Peyer's patch (tissue), 4 donors: ENCODE measurements at regions not wholly inside any gene's neighbourhood (a gene's known extent, or its start where the extent isn't known, plus 50 kb on each side); places are given as distances from the start of the nearest gene placed in this dataset.
"Not testable (repeated sequence)": the region's sequence is repeated elsewhere in the genome, so short reads cannot be mapped to it uniquely, and the experiment has no call there.

Experiments used
- DNase-seq, 3 donors: peaks; one replicate each; pipeline ENCODE4 v3.0.0-alpha.2; 2017 to 2019
- H3K27ac ChIP-seq, 4 donors: fragments of 200-600 bp; sonication (generic); one replicate each; pipeline ENCODE4 v1.5.1; 2016 to 2019
- H3K27me3 ChIP-seq, 2 donors: fragments of 200-600 bp; sonication (generic); one replicate each; pipeline ENCODE4 v1.5.1; 2019
- H3K36me3 ChIP-seq, 3 donors: fragments of 200-600 bp; sonication (generic); one replicate each; pipeline ENCODE4 v1.5.1; 2016 to 2019
- H3K4me1 ChIP-seq, 4 donors: fragments of 200-600 bp; sonication (generic); one replicate each; pipeline ENCODE4 v1.5.1; 2016 to 2019
- H3K4me3 ChIP-seq, 4 donors: fragments of 200-600 bp; sonication (generic); 1 replicate in 3 of 4; 2 replicates in 1 of 4; pipeline ENCODE4 v1.5.1; 2016 to 2019; ENCODE audit warnings: mild to moderate bottlenecking in 1 of 4
- H3K9me3 ChIP-seq, 4 donors: fragments of 200-600 bp; sonication (generic); one replicate each; pipeline ENCODE4 v1.5.1; 2016 to 2019; ENCODE audit warnings: mild to moderate bottlenecking in 1 of 4
- CTCF ChIP-seq, 6 experiments: fragments of 450-650 bp in 4 of 6; fragments of 200-600 bp in 2 of 6; sonication (generic) in 1 of 6; IDR thresholded peaks; one replicate each; pipeline ENCODE4 v1.5.1; 2017 to 2019; ENCODE audit warnings: antibody characterized with exemption in 6 of 6, mild to moderate bottlenecking in 3 of 6, moderate library complexity in 1 of 6
- POLR2A ChIP-seq, 2 donors: fragments of 450-650 bp; IDR thresholded peaks; one replicate each; pipeline ENCODE4 v1.5.1; 2017; ENCODE audit warnings: antibody characterized with exemption in 2 of 2, mild to moderate bottlenecking in 2 of 2, moderate library complexity in 2 of 2

- no peaks in the 10 kb centered on the region for H3K9me3 ChIP-seq
- no peaks in the 10 kb centered on the region for H3K27me3 ChIP-seq
- no peaks in the 10 kb centered on the region for H3K4me1 ChIP-seq
- H3K27ac ChIP-seq = no peak overlapping the region
- H3K4me3 ChIP-seq = no peak overlapping the region
- H3K36me3 ChIP-seq = no peaks in the 10 kb centered on the region
- TF ChIP-seq POLR2A (IDR thresholded peaks at IDR 0.05) = no peak
- no peak for TF ChIP-seq CTCF (IDR thresholded peaks at IDR 0.05)
- no peak for DNase-seq
Observed at GRCh38 chr11:104776501-104777170, 121.6 kb downstream of the CASP12 start.

- H3K36me3 ChIP-seq = no peaks in the 10 kb centered on the region
- TF ChIP-seq CTCF (IDR thresholded peaks at IDR 0.05) (no peak), POLR2A (IDR thresholded peaks at IDR 0.05) (no peak)
- no peak for DNase-seq
Observed at GRCh38 chr11:104774578-104774977, 123.7 kb downstream of the CASP12 start.

GRCh38 chr11:104772806-104773241 lies 125.4 kb downstream of the CASP12 start:
- Histone ChIP-seq H3K4me1 (no peaks in the 10 kb centered on the region), H3K27ac (no peak overlapping the region), H3K27me3 (no peaks in the 10 kb centered on the region), H3K4me3 (no peak overlapping the region), H3K36me3 (no peaks in the 10 kb centered on the region), H3K9me3 (no peaks in the 10 kb centered on the region)
- DNase-seq = no peak
- no peak for TF ChIP-seq POLR2A (IDR thresholded peaks at IDR 0.05)
- no peak for TF ChIP-seq CTCF (IDR thresholded peaks at IDR 0.05)

More at GRCh38 chr11:104774578-104774977, 123.7 kb downstream of the CASP12 start:
- Histone ChIP-seq H3K4me3 (no peak overlapping the region), H3K9me3 (no peaks in the 10 kb centered on the region), H3K4me1 (no peaks in the 10 kb centered on the region), H3K27ac (no peak overlapping the region), H3K27me3 (no peaks in the 10 kb centered on the region)

- no peak overlapping the region for H3K27ac ChIP-seq
- H3K9me3 ChIP-seq = no peaks in the 10 kb centered on the region
- TF ChIP-seq CTCF (IDR thresholded peaks at IDR 0.05) (no peak), POLR2A (IDR thresholded peaks at IDR 0.05) (no peak)
- H3K36me3 ChIP-seq = no peaks in the 10 kb centered on the region
- H3K4me1 ChIP-seq = no peaks in the 10 kb centered on the region
- H3K4me3 ChIP-seq = no peak overlapping the region
- no peak for DNase-seq
- no peaks in the 10 kb centered on the region for H3K27me3 ChIP-seq
Observed at GRCh38 chr11:104771763-104772162, 126.5 kb downstream of the CASP12 start.

GRCh38 chr11:104771046-104771445 lies 127.2 kb downstream of the CASP12 start:
- not testable (repeated sequence) for DNase-seq, H3K27me3 ChIP-seq, H3K9me3 ChIP-seq, H3K4me3 ChIP-seq, H3K4me1 ChIP-seq, H3K27ac ChIP-seq, H3K36me3 ChIP-seq

- Histone ChIP-seq H3K4me3 (no peak overlapping the region), H3K27ac (no peak overlapping the region), H3K27me3 (no peaks in the 10 kb centered on the region), H3K9me3 (no peaks in the 10 kb centered on the region), H3K4me1 (no peaks in the 10 kb centered on the region), H3K36me3 (no peaks in the 10 kb centered on the region)
- no peak for DNase-seq
- TF ChIP-seq CTCF (IDR thresholded peaks at IDR 0.05) = no peak
- no peak for TF ChIP-seq POLR2A (IDR thresholded peaks at IDR 0.05)
Observed at GRCh38 chr11:104765401-104766095, 132.7 kb downstream of the CASP12 start.
